ENCODE measurements at regions not wholly inside any gene's neighbourhood (a gene's known extent, or its start where the extent isn't known, plus 50 kb on each side); places are given as distances from the start of the nearest gene placed in this dataset.

DNA sequence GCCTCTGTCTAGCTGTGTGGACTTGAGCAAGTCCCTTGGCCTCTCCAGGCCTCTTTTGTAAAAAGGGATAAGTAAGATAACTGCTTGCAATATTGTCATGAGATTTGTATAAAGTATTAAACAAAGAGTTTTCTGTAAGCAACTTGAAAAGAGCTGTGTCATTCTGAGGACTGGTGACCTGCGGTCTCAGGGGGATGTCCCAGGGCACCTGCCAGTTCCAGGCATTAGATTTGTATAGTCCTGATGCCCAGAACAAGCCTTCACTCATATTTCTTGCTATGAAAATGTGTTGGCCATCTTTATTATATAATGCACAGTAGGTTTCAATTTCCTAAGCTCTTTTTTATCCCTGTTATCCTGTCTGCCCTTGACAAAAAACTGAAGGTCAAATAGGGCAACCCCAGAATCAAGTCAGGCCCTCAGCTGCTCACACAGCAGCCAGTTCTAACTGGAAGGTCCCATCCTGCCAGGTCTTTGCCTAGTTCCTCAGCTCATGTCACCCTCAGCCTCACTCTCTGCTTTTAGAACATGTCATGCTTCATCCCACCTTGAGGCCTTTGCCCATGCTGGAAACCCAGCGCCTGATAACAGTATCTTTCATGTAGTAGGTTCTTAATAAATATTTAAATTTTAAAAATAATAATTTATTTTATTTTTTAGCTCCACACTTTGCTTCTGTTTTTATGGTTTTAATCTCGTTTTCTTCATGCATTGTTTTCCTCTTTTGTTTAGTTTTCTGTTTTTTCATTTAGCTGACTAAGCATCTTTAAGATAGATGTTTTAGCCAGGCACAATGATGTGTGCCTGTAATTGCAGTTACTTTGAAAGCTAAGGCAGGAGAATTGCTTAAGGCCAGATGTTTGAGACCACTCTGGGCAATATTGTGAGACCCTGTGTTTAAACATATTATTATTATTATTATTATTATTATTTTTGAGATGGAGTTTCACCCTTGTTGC lies 87.5 kb upstream of the ZNF92 start:
- TF ChIP-seq, protein P1, sequence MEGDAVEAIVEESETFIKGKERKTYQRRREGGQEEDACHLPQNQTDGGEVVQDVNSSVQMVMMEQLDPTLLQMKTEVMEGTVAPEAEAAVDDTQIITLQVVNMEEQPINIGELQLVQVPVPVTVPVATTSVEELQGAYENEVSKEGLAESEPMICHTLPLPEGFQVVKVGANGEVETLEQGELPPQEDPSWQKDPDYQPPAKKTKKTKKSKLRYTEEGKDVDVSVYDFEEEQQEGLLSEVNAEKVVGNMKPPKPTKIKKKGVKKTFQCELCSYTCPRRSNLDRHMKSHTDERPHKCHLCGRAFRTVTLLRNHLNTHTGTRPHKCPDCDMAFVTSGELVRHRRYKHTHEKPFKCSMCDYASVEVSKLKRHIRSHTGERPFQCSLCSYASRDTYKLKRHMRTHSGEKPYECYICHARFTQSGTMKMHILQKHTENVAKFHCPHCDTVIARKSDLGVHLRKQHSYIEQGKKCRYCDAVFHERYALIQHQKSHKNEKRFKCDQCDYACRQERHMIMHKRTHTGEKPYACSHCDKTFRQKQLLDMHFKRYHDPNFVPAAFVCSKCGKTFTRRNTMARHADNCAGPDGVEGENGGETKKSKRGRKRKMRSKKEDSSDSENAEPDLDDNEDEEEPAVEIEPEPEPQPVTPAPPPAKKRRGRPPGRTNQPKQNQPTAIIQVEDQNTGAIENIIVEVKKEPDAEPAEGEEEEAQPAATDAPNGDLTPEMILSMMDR (IDR thresholded peaks at IDR 0.05), result no peak
- no peak for TF ChIP-seq POLR2A (IDR thresholded peaks at IDR 0.05)

All from lower leg skin (tissue), 3 donors.